Keratinocyte (primary cell): ENCODE measurements at regions not wholly inside any gene's neighbourhood (a gene's known extent, or its start where the extent isn't known, plus 50 kb on each side); places are given as distances from the start of the nearest gene placed in this dataset.

Experiments used
- EZH2 ChIP-seq: IDR thresholded peaks from one replicate; pipeline ENCODE4 v1.6.1; 2012; ENCODE audit warnings: inconsistent platforms, mild to moderate bottlenecking, low read length, moderate library complexity
- TF ChIP-seq, protein P1 (sequence below), 3 experiments: IDR thresholded peaks in 1 of 3; conservative IDR thresholded peaks in 1 of 3; optimal IDR thresholded peaks in 1 of 3; 2 replicates in 2 of 3; 3 replicates in 1 of 3; pipeline versions ENCODE3 to v1.5.1; 2011; ENCODE audit warnings: low read length in 3 of 3, mild to moderate bottlenecking in 3 of 3, moderate library complexity in 2 of 3, control low read depth in 1 of 3, inconsistent platforms in 1 of 3; ENCODE audit not compliant: insufficient read depth in 2 of 3; ENCODE audit errors: extremely low read depth in 1 of 3

DNA sequence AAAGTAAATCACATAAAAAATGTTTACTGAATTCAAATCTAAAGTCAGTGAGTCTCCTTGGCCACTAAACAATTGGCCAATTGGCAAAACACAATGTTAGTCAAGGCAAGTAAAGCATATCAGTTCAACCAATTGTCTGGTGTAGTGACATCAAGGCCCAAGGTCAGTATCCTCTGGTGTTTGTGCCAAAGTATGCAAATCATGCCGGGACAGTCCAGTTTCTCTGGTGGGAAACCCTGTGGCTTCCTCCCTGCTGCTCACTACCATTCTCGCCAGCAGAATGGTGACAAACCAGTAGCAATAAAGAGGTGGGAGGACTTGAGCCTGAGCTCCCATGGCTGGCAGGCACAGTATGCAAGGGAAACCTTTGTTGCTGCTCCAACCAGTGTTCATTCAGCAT lies 314.9 kb upstream of the FGF13 start:
- TF ChIP-seq, protein P1, sequence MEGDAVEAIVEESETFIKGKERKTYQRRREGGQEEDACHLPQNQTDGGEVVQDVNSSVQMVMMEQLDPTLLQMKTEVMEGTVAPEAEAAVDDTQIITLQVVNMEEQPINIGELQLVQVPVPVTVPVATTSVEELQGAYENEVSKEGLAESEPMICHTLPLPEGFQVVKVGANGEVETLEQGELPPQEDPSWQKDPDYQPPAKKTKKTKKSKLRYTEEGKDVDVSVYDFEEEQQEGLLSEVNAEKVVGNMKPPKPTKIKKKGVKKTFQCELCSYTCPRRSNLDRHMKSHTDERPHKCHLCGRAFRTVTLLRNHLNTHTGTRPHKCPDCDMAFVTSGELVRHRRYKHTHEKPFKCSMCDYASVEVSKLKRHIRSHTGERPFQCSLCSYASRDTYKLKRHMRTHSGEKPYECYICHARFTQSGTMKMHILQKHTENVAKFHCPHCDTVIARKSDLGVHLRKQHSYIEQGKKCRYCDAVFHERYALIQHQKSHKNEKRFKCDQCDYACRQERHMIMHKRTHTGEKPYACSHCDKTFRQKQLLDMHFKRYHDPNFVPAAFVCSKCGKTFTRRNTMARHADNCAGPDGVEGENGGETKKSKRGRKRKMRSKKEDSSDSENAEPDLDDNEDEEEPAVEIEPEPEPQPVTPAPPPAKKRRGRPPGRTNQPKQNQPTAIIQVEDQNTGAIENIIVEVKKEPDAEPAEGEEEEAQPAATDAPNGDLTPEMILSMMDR (optimal IDR thresholded peaks at IDR 0.05 in 1 of 3, IDR thresholded peaks at IDR 0.05 in 1 of 3, conservative IDR thresholded peaks at IDR 0.05 in 1 of 3; ENCODE audit: extremely low read depth in 1 of 3, insufficient read depth in 2 of 3, low read length in 3 of 3): no peak
- no peak for TF ChIP-seq EZH2
